ENCODE measurements at regions not wholly inside any gene's neighbourhood (a gene's known extent, or its start where the extent isn't known, plus 50 kb on each side); places are given as distances from the start of the nearest gene placed in this dataset.

DNA sequence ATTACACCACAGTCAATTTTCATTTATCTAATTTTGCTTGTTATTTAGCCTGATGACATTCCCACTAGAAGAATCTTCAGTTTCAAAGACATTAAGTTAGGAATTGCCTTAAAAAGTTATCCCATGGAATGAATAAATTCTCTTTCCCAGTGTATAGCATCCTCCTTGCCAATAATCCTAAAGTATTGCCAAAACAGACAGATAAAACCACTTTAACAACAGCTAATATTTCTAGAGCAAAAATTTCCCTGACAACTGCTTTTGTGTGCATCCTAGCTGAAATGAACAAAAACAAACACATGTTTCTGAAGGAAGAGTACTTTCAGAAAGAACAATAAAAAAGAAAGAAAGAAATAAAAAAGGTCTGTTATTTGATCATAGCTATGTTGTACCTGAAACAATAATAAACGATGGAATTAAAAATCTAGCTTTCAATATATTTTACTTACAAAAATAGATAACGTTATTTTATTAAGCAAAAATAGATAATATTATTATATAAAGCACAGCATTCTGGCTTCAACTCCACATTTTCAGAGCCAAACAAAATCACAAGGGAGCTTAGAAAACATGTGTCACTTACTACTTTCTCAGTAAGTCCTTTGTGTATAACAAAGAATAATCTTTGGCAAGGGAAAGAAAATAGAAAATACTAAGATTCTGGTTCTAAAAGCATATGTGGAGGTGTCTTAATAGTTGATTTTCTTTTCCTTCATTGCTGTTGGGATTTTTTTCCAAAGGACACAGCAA, 939.0 kb upstream of the CRIM1 start:
- H3K27me3 ChIP-seq (ENCODE audit: insufficient read depth, low read depth, low read length), result no peaks in the 10 kb centered on the region
- H2AFZ ChIP-seq (ENCODE audit: low read depth, low read length), result no peak overlapping the region
- no peaks in the 10 kb centered on the region for H3F3A ChIP-seq (ENCODE audit: insufficient read depth, low read length, poor library complexity, severe bottlenecking)
- no peak overlapping the region for H3K4me3 ChIP-seq (ENCODE audit: low read length)
- no peaks in the 10 kb centered on the region for H3K36me3 ChIP-seq (ENCODE audit: insufficient read depth, low read length)
- no peak overlapping the region for H3K4me2 ChIP-seq (ENCODE audit: low read length)
- H3K9ac ChIP-seq (ENCODE audit: low read length), result no peak overlapping the region
- H4K20me1 ChIP-seq (ENCODE audit: insufficient read depth), result no peaks in the 10 kb centered on the region
- TF ChIP-seq POLR2AphosphoS5 (IDR thresholded peaks at IDR 0.05), result no peak
- no peak for TF ChIP-seq SMC3 (conservative IDR thresholded peaks at IDR 0.05; ENCODE audit: poor library complexity)
- no peak for TF ChIP-seq MXI1 (conservative IDR thresholded peaks at IDR 0.05; ENCODE audit: poor library complexity, severe bottlenecking)
- no peaks in the 10 kb centered on the region for H3K9me3 ChIP-seq (ENCODE audit: low read length)
- H3K79me2 ChIP-seq (replicated peaks; ENCODE audit: insufficient read depth, low read length), result no peaks in the 10 kb centered on the region
- H3K27ac ChIP-seq (ENCODE audit: low read length), result no peak overlapping the region
- H3K9me2 ChIP-seq (ENCODE audit: insufficient read depth, low read length), result no peaks in the 10 kb centered on the region

DNA sequence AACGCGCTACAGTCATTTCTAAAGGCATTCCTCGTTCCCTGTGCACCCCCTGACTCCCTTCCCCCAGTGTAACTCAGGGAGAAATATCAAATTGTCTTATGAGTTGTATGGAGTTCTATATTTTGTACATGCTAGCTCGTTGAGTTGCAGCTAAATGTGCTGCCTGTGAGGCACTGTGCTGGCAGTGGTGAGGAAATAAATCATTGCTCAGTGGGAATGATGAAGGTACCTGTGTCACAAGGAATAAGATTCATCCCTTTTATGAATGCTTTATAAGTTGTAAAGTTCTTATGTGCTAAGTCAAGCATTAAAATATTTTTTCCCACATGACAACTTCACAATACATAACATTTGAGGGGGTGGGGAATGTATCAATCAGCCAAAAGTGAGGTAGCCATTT, 939.6 kb upstream of the CRIM1 start:
- H3K9me2 ChIP-seq (ENCODE audit: insufficient read depth, low read length), result no peaks in the 10 kb centered on the region
- H3K79me2 ChIP-seq (replicated peaks; ENCODE audit: insufficient read depth, low read length), result no peaks in the 10 kb centered on the region
- H3K27ac ChIP-seq (ENCODE audit: low read length), result no peak overlapping the region
- TF ChIP-seq TAF1 (IDR thresholded peaks at IDR 0.05; ENCODE audit: low read depth) (no peak), POLR2AphosphoS5 (IDR thresholded peaks at IDR 0.05) (no peak), RAD21 (conservative IDR thresholded peaks at IDR 0.05) (no peak)
- H3K36me3 ChIP-seq (ENCODE audit: insufficient read depth, low read length), result no peaks in the 10 kb centered on the region
- H3K4me2 ChIP-seq (ENCODE audit: low read length), result no peak overlapping the region
- H3K27me3 ChIP-seq (ENCODE audit: insufficient read depth, low read depth, low read length), result no peaks in the 10 kb centered on the region
- no peak overlapping the region for H3K4me3 ChIP-seq (ENCODE audit: low read length)
- no peaks in the 10 kb centered on the region for H4K20me1 ChIP-seq (ENCODE audit: insufficient read depth)
- no peaks in the 10 kb centered on the region for H3K9me3 ChIP-seq (ENCODE audit: low read length)
- no peak overlapping the region for H3K9ac ChIP-seq (ENCODE audit: low read length)
- H3F3A ChIP-seq (ENCODE audit: insufficient read depth, low read length, poor library complexity, severe bottlenecking), result no peaks in the 10 kb centered on the region
- H2AFZ ChIP-seq (ENCODE audit: low read depth, low read length), result no peak overlapping the region

DNA sequence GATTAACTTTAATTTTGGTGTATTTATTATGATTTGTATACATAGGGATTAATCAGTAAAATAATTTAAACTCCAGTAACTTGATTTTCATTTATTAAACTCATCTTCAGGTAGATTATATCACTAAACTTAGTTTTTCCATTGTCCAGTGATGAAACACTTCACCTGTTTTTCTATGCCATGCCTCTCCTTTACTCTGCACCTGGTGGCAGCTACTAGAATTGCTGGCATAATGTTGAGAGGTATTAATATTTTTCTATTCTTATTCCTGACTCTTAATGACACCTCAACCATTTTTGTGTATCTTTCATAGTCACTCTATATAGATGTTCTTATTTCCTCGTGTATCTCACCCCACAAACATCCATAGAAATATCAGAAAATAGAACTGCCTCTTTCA, 940.3 kb upstream of the CRIM1 start:
- Histone ChIP-seq H3K4me2 (ENCODE audit: low read length) (no peak overlapping the region), H3K9me3 (ENCODE audit: low read length) (no peaks in the 10 kb centered on the region), H3K4me3 (ENCODE audit: low read length) (no peak overlapping the region), H3K36me3 (ENCODE audit: insufficient read depth, low read length) (no peaks in the 10 kb centered on the region), H3F3A (ENCODE audit: insufficient read depth, low read length, poor library complexity, severe bottlenecking) (no peaks in the 10 kb centered on the region), H3K79me2 (replicated peaks; ENCODE audit: insufficient read depth, low read length) (no peaks in the 10 kb centered on the region), H3K9me2 (ENCODE audit: insufficient read depth, low read length) (no peaks in the 10 kb centered on the region), H2AFZ (ENCODE audit: low read depth, low read length) (no peak overlapping the region), H4K20me1 (ENCODE audit: insufficient read depth) (no peaks in the 10 kb centered on the region), H3K27me3 (ENCODE audit: insufficient read depth, low read depth, low read length) (no peaks in the 10 kb centered on the region), H3K9ac (ENCODE audit: low read length) (no peak overlapping the region), H3K27ac (ENCODE audit: low read length) (no peak overlapping the region)
- TF ChIP-seq POLR2AphosphoS5 (IDR thresholded peaks at IDR 0.05), result no peak
- TF ChIP-seq, protein P1, sequence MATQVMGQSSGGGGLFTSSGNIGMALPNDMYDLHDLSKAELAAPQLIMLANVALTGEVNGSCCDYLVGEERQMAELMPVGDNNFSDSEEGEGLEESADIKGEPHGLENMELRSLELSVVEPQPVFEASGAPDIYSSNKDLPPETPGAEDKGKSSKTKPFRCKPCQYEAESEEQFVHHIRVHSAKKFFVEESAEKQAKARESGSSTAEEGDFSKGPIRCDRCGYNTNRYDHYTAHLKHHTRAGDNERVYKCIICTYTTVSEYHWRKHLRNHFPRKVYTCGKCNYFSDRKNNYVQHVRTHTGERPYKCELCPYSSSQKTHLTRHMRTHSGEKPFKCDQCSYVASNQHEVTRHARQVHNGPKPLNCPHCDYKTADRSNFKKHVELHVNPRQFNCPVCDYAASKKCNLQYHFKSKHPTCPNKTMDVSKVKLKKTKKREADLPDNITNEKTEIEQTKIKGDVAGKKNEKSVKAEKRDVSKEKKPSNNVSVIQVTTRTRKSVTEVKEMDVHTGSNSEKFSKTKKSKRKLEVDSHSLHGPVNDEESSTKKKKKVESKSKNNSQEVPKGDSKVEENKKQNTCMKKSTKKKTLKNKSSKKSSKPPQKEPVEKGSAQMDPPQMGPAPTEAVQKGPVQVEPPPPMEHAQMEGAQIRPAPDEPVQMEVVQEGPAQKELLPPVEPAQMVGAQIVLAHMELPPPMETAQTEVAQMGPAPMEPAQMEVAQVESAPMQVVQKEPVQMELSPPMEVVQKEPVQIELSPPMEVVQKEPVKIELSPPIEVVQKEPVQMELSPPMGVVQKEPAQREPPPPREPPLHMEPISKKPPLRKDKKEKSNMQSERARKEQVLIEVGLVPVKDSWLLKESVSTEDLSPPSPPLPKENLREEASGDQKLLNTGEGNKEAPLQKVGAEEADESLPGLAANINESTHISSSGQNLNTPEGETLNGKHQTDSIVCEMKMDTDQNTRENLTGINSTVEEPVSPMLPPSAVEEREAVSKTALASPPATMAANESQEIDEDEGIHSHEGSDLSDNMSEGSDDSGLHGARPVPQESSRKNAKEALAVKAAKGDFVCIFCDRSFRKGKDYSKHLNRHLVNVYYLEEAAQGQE (IDR thresholded peaks at IDR 0.05; ENCODE audit: borderline replicate concordance), result no peak
- TF ChIP-seq EZH2 (IDR thresholded peaks at IDR 0.05; ENCODE audit: borderline replicate concordance, insufficient read depth, low read length, poor library complexity, severe bottlenecking), result no peak
- no peak for TF ChIP-seq RAD21 (conservative IDR thresholded peaks at IDR 0.05)
- TF ChIP-seq MXI1 (conservative IDR thresholded peaks at IDR 0.05; ENCODE audit: poor library complexity, severe bottlenecking), result no peak
- TF ChIP-seq TAF1 (IDR thresholded peaks at IDR 0.05; ENCODE audit: low read depth), result no peak
- TF ChIP-seq, protein P2, sequence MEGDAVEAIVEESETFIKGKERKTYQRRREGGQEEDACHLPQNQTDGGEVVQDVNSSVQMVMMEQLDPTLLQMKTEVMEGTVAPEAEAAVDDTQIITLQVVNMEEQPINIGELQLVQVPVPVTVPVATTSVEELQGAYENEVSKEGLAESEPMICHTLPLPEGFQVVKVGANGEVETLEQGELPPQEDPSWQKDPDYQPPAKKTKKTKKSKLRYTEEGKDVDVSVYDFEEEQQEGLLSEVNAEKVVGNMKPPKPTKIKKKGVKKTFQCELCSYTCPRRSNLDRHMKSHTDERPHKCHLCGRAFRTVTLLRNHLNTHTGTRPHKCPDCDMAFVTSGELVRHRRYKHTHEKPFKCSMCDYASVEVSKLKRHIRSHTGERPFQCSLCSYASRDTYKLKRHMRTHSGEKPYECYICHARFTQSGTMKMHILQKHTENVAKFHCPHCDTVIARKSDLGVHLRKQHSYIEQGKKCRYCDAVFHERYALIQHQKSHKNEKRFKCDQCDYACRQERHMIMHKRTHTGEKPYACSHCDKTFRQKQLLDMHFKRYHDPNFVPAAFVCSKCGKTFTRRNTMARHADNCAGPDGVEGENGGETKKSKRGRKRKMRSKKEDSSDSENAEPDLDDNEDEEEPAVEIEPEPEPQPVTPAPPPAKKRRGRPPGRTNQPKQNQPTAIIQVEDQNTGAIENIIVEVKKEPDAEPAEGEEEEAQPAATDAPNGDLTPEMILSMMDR (IDR thresholded peaks at IDR 0.05; ENCODE audit: poor library complexity, severe bottlenecking), result no peak
- TF ChIP-seq EP300 (conservative IDR thresholded peaks at IDR 0.05; ENCODE audit: poor library complexity, severe bottlenecking), result no peak
- no peak for TF ChIP-seq SMC3 (conservative IDR thresholded peaks at IDR 0.05; ENCODE audit: poor library complexity)
